ENCODE measurements at regions not wholly inside any gene's neighbourhood (a gene's known extent, or its start where the extent isn't known, plus 50 kb on each side); places are given as distances from the start of the nearest gene placed in this dataset.
"Not testable (repeated sequence)": the region's sequence is repeated elsewhere in the genome, so short reads cannot be mapped to it uniquely, and the experiment has no call there.

DNA sequence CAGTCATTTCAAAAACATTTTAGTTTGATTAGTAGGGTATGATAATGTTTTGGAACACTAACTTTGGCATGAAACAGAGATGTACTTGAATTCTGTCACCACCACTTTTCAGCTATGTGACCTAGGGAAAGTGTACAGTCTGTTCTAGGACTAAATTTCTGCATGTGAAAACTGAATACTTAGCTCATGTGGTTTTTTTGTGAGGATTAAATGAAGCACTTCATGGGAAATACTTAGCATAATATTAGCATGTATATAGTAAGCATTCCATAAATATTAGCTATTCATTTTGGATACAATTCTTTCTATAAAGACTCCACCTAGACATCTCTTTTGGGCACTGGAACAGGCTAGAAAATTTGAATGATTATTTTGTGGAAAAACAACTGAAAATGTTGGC, 1379.4 kb downstream of the RPA4 start:
- Histone ChIP-seq H3K36me3 (no peaks in the 10 kb centered on the region), H3K9me3 (no peaks in the 10 kb centered on the region), H3K27ac (no peak overlapping the region), H3K4me3 (no peak overlapping the region), H3K4me1 (no peaks in the 10 kb centered on the region), H3K27me3 (no peaks in the 10 kb centered on the region)
- TF ChIP-seq, protein P1, sequence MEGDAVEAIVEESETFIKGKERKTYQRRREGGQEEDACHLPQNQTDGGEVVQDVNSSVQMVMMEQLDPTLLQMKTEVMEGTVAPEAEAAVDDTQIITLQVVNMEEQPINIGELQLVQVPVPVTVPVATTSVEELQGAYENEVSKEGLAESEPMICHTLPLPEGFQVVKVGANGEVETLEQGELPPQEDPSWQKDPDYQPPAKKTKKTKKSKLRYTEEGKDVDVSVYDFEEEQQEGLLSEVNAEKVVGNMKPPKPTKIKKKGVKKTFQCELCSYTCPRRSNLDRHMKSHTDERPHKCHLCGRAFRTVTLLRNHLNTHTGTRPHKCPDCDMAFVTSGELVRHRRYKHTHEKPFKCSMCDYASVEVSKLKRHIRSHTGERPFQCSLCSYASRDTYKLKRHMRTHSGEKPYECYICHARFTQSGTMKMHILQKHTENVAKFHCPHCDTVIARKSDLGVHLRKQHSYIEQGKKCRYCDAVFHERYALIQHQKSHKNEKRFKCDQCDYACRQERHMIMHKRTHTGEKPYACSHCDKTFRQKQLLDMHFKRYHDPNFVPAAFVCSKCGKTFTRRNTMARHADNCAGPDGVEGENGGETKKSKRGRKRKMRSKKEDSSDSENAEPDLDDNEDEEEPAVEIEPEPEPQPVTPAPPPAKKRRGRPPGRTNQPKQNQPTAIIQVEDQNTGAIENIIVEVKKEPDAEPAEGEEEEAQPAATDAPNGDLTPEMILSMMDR (IDR thresholded peaks at IDR 0.05), result no peak
- DNase-seq (ENCODE audit: low spot score), result no peak

DNA sequence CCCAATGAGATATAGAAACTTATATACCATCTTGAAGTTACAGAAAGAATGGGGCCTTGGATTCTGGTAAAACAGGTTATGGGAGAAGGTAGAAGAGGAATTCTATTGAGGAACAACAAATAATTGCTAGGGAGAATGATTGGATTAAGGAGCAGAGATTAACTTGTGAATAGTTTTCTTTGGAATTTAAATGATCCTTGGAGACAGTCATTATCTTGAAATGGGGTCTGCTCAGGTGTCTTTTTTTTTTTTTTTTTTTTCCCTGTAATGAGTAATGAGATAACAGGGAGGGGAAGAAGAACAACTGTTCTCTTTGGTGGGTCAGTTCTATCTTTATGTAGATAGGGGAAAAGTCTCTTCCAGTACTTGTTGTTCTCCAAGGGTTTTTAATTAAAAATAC, 1406.0 kb downstream of the RPA4 start:
- Histone ChIP-seq H3K4me1 (no peaks in the 10 kb centered on the region), H3K27ac (no peak overlapping the region), H3K36me3 (no peaks in the 10 kb centered on the region), H3K27me3 (no peaks in the 10 kb centered on the region), H3K9me3 (no peaks in the 10 kb centered on the region), H3K4me3 (no peak overlapping the region)
- TF ChIP-seq, protein P1 (IDR thresholded peaks at IDR 0.05), result no peak
- DNase-seq (ENCODE audit: low spot score), result no peak

DNA sequence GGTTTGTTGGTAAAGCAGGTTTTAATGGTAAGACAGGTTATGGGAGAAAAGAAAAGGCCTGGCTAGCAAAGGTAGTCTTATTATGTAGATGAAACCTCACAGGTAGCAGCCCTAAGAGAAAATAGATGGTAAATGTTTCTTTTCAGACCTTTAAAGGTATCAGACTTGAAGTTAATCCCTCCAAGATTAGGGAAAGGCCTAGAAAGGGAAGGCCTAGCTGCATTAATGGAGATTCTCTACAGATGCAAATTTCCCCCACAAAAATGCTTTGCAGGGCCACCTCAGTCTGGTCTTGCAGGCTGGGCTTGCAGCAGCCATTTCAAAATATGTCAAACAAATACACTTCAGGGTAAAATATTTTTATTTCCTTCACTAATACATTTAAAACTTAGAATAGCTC, 1410.6 kb downstream of the RPA4 start:
- TF ChIP-seq, protein P1 (IDR thresholded peaks at IDR 0.05), result no peak
- Histone ChIP-seq H3K4me3 (no peak overlapping the region), H3K9me3 (no peaks in the 10 kb centered on the region), H3K27me3 (no peaks in the 10 kb centered on the region), H3K27ac (no peak overlapping the region), H3K36me3 (no peaks in the 10 kb centered on the region), H3K4me1 (no peaks in the 10 kb centered on the region)
- DNase-seq (ENCODE audit: low spot score), result no peak

DNA sequence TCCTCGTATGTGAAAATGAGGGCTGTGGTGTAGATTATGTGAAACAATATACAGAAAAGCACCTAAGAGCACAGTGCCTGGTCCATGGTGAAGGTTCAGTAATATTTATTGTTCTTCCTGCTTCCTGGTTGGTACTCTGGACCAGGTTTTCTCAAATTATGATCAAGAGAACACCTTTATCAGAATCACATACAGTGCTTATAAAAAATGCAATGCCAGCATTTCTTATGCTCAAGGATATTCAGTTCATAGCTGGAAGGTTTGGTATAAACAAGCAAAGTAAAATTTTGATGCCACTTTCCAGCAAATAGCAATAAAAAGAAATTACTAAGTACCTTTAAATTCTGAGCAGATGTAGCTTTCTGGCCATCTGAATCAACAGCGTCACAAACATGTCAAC, 1412.4 kb downstream of the RPA4 start:
- Histone ChIP-seq H3K9me3 (no peaks in the 10 kb centered on the region), H3K4me3 (no peak overlapping the region), H3K36me3 (no peaks in the 10 kb centered on the region), H3K4me1 (no peaks in the 10 kb centered on the region), H3K27ac (no peak overlapping the region), H3K27me3 (no peaks in the 10 kb centered on the region)
- no peak for DNase-seq (ENCODE audit: low spot score)
- TF ChIP-seq, protein P1 (IDR thresholded peaks at IDR 0.05), result no peak

DNA sequence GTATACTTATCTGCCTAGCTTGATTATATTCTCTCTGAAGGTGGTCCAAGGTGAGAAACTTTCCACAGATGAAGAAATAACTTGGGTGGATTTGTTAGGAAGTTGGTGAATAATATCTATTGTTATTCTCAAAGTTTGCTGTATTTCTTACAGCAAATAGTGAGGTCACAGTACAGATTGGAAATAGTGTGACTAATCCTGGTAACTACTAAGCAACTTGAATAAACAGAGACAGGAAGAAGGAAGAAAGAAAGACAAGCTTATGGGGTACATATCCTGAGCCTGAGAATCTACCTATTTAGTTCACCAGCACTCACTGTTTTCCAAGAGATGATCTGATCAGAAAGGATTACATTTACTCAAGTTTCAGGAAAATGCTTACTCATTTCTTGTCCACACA, 1416.1 kb downstream of the RPA4 start:
- Histone ChIP-seq H3K27ac (no peak overlapping the region), H3K27me3 (no peaks in the 10 kb centered on the region), H3K4me1 (no peaks in the 10 kb centered on the region), H3K9me3 (no peaks in the 10 kb centered on the region), H3K36me3 (no peaks in the 10 kb centered on the region), H3K4me3 (no peak overlapping the region)
- TF ChIP-seq, protein P1 (IDR thresholded peaks at IDR 0.05), result no peak
- no peak for DNase-seq (ENCODE audit: low spot score)

DNA sequence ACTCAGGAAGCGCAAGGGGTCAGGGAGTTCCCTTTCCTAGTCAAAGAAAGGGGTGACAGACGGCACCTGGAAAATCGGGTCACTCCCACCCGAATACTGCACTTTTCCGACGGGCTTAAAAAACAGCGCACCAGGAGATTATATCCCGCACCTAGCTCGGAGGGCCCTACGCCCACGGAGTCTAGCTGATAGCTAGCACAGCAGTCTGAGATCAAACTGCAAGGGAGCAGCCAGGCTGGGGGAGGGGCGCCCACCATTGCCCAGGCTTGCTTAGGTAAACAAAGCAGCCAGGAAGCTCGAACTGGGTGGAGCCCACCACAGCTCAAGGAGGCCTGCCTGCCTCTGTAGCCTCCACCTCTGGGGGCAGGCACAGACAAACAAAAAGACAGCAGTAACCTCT, 1416.8 kb downstream of the RPA4 start:
- H3K4me1 ChIP-seq; DNase-seq (ENCODE audit: low spot score); H3K27ac ChIP-seq; H3K27me3 ChIP-seq; H3K9me3 ChIP-seq; H3K36me3 ChIP-seq; H3K4me3 ChIP-seq: not testable (repeated sequence)

Measured in right atrium auricular region (tissue), 2 donors.